Type B pancreatic cell (in vitro differentiated cells): ENCODE measurements at regions not wholly inside any gene's neighbourhood (a gene's known extent, or its start where the extent isn't known, plus 50 kb on each side); places are given as distances from the start of the nearest gene placed in this dataset.

Experiments used
- DNase-seq: peaks from one replicate; pipeline ENCODE4 v3.0.0; 2021; ENCODE audit warnings: mixed read lengths; ENCODE audit not compliant: unreplicated experiment; ENCODE audit errors: extremely low spot score
- H3K27ac Mint-ChIP-seq: 2 replicates; pipeline ENCODE4 v1.8.0; 2021; ENCODE audit warnings: mild to moderate bottlenecking, mixed read lengths
- H3K27me3 Mint-ChIP-seq: 2 replicates; pipeline ENCODE4 v1.8.0; 2021; ENCODE audit warnings: mixed read lengths
- H3K36me3 Mint-ChIP-seq: 2 replicates; pipeline ENCODE4 v1.8.0; 2021; ENCODE audit warnings: mixed read lengths
- H3K4me1 Mint-ChIP-seq: one replicate; pipeline ENCODE4 v1.8.0; 2021; ENCODE audit warnings: mixed read lengths; ENCODE audit not compliant: unreplicated experiment
- H3K4me3 Mint-ChIP-seq: 2 replicates; pipeline ENCODE4 v1.8.0; 2021; ENCODE audit warnings: mild to moderate bottlenecking, mixed read lengths
- H3K9me3 Mint-ChIP-seq: 2 replicates; pipeline ENCODE4 v1.8.0; 2021; ENCODE audit warnings: mixed read lengths
- CTCF ChIP-seq: fragments of 200-600 bp; sonication (generic); conservative IDR thresholded peaks from 2 replicates; pipeline ENCODE4 v1.5.0; 2021; ENCODE audit warnings: antibody characterized with exemption, mild to moderate bottlenecking

GRCh38 chr7:30224511-30225062 lies 59.8 kb upstream of the ZNRF2 start:
- no peak overlapping the region for H3K4me3 Mint-ChIP-seq
- peaks cover 10% of the 10 kb centered on the region for H3K4me1 Mint-ChIP-seq
- H3K9me3 Mint-ChIP-seq: peaks cover 4% of the 10 kb centered on the region
- H3K27ac Mint-ChIP-seq: peak overlapping the region; percentile 52
- H3K27me3 Mint-ChIP-seq: no peaks in the 10 kb centered on the region
- no peak for TF ChIP-seq CTCF
- no peaks in the 10 kb centered on the region for H3K36me3 Mint-ChIP-seq
- DNase-seq: no peak

GRCh38 chr7:30225863-30226613 lies 58.4 kb upstream of the ZNRF2 start:
- TF ChIP-seq CTCF: no peak
- DNase-seq: no peak
- Mint-ChIP-seq H3K4me1 (peaks cover 10% of the 10 kb centered on the region), H3K4me3 (peak overlapping the region; percentile 52), H3K27ac (peak overlapping the region; percentile 92), H3K36me3 (no peaks in the 10 kb centered on the region), H3K27me3 (no peaks in the 10 kb centered on the region), H3K9me3 (peaks cover 4% of the 10 kb centered on the region)

GRCh38 chr7:30226614-30227268 lies 57.7 kb upstream of the ZNRF2 start:
- TF ChIP-seq CTCF: peak; percentile 62
- no peak for DNase-seq
- peak overlapping the region; percentile 92 for H3K27ac Mint-ChIP-seq
- peaks cover 4% of the 10 kb centered on the region for H3K9me3 Mint-ChIP-seq
- H3K27me3 Mint-ChIP-seq: no peaks in the 10 kb centered on the region
- no peaks in the 10 kb centered on the region for H3K36me3 Mint-ChIP-seq
- H3K4me3 Mint-ChIP-seq: no peak overlapping the region
- H3K4me1 Mint-ChIP-seq: peaks cover 10% of the 10 kb centered on the region

DNA sequence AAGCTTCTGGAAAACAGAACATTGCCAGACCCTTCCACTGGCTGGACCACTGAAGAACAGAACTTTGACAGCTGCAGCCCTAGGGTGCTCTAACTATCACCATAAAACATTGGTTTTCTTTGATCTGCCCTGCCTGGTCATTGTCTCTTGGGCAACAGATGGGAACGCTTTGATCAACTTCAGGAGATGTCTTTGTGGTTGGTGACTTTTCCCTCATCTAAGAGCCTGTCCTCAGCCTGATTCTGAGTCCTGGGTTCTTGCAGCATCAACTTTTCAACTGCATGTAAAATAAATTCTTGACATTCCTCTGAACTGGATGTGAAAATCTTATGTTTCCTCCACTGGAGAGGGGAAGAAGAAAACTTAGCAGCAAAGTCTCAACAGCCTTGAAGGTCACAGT lies 53.1 kb upstream of the ZNRF2 start:
- no peak overlapping the region for H3K4me3 Mint-ChIP-seq
- H3K4me1 Mint-ChIP-seq: peaks cover 3% of the 10 kb centered on the region
- H3K27ac Mint-ChIP-seq: no peak overlapping the region
- H3K36me3 Mint-ChIP-seq: no peaks in the 10 kb centered on the region
- no peak for TF ChIP-seq CTCF
- no peak for DNase-seq
- H3K9me3 Mint-ChIP-seq: no peaks in the 10 kb centered on the region
- no peaks in the 10 kb centered on the region for H3K27me3 Mint-ChIP-seq

GRCh38 chr7:30232391-30232790 lies 52.0 kb upstream of the ZNRF2 start:
- Mint-ChIP-seq H3K27ac (no peak overlapping the region), H3K4me1 (peaks cover 3% of the 10 kb centered on the region), H3K4me3 (no peak overlapping the region), H3K36me3 (no peaks in the 10 kb centered on the region), H3K9me3 (no peaks in the 10 kb centered on the region), H3K27me3 (no peaks in the 10 kb centered on the region)
- no peak for DNase-seq
- TF ChIP-seq CTCF: no peak
